ENCODE measurements at regions not wholly inside any gene's neighbourhood (a gene's known extent, or its start where the extent isn't known, plus 50 kb on each side); places are given as distances from the start of the nearest gene placed in this dataset.

DNA sequence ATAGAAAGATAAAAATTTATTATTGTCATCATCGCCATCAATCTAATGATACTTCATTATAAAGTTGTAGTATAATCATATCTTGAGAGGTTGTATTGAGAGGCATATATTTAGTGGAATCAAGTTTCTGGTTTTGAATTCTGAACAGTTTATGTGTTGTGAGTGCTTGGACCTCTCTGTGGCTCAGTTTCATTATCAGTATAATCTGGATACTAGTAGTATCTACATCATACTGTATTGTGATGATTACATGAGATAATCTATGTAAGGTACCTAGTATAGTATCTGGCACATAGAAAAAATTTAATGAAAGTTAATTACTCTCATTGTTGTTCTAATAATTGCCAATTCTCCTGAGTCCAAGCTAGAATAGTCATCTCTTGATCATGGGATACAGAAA, 161.2 kb upstream of the UBQLN2 start:
- TF ChIP-seq EZH2 (IDR thresholded peaks at IDR 0.05; ENCODE audit: insufficient read depth, low read length) = no peak
- TF ChIP-seq, protein P1, sequence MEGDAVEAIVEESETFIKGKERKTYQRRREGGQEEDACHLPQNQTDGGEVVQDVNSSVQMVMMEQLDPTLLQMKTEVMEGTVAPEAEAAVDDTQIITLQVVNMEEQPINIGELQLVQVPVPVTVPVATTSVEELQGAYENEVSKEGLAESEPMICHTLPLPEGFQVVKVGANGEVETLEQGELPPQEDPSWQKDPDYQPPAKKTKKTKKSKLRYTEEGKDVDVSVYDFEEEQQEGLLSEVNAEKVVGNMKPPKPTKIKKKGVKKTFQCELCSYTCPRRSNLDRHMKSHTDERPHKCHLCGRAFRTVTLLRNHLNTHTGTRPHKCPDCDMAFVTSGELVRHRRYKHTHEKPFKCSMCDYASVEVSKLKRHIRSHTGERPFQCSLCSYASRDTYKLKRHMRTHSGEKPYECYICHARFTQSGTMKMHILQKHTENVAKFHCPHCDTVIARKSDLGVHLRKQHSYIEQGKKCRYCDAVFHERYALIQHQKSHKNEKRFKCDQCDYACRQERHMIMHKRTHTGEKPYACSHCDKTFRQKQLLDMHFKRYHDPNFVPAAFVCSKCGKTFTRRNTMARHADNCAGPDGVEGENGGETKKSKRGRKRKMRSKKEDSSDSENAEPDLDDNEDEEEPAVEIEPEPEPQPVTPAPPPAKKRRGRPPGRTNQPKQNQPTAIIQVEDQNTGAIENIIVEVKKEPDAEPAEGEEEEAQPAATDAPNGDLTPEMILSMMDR (IDR thresholded peaks at IDR 0.05; ENCODE audit: insufficient read depth, low read depth, low read length) = no peak

Data from astrocyte (in vitro differentiated cells and primary cell).